ENCODE measurements at regions not wholly inside any gene's neighbourhood (a gene's known extent, or its start where the extent isn't known, plus 50 kb on each side); places are given as distances from the start of the nearest gene placed in this dataset.
"Not testable (repeated sequence)": the region's sequence is repeated elsewhere in the genome, so short reads cannot be mapped to it uniquely, and the experiment has no call there.

DNA sequence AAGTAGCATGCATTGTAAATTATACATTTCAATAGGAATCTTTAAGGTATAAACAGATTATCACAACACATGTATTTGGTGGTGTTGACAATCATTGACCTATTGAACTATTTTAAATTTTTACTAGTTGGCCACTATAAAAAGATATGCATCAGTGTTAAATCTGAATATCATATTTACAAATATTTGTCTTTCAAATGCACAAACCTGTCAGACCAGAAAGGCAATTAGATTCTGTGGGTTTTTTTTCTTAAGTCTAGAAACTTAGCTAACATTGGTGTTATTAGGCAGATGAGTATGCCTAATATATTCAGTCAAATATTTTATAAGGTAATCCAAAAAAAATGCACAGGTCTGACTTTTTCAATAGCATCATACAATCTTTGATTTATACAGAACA is 241.4 kb upstream of the DGKB start:
- no peak for DNase-seq (ENCODE audit: low read depth)

- no peak for DNase-seq (ENCODE audit: low read depth)
These were observed 240.6 kb upstream of the DGKB start for GRCh38 chr7:15143121-15143520.

DNA sequence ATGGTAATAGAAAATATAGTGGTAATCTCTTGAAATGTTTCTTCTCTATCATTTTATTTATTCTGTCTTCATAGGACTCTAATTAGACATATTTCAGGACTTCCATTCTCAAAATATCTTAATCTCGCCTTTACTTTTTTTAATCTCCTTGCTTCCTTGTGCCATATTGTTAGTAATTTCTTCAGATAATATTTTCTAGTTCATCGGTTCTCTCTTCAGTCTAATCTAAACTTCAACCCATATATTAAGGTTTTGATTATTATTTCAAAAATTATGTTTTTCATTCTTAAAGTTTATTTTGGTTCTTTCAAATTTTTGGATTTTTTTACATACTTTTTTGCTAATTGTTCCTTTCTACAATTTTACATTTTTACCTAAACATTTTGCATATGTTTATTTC is 237.9 kb upstream of the DGKB start:
- DNase-seq (ENCODE audit: low read depth), result no peak

DNA sequence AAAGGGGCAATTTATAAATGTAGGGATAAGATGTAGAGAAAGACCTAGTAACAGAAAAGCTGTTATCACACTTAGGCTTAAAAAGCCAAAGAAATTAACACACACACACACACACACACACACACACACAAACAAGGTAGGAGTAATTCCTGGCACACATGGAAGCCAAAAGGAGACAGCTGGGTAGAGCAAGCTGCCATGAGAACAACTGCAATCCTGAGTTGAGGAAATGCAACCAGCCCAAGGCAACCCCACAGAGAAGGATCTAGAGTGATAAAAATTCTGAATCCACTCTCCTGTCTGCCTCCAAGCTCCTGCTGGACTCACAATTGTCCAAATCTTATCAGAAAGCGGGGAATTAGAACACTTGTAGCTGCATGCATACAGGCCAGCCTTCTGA is 229.1 kb upstream of the DGKB start:
- peak; percentile 36 for DNase-seq (ENCODE audit: low read depth)

- DNase-seq (ENCODE audit: low read depth), result no peak
These were observed 228.4 kb upstream of the DGKB start for GRCh38 chr7:15130666-15131541.

DNA sequence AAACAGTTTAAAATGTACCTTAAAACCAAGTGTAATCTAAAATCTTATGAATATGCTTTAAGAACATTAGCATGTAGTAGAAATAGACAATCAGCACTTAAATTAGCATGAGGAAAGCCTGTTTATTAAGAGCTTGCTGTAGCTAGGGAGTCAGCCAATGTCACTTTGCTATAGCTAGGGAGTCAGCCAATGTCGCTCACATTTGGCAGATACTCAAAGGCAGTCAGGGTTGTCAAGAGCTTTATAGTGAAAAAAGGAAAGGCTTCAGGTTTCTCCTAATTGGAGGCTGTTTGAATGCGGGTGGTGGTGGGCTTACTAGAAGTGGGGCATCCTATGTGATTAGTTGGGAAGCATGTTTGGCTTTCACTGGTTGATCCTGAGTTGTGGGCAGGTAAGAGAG is 226.2 kb upstream of the DGKB start:
- no peak for DNase-seq (ENCODE audit: low read depth)

- not testable (repeated sequence) for DNase-seq (ENCODE audit: low read depth)
These were observed 224.1 kb upstream of the DGKB start for GRCh38 chr7:15126653-15127052.

GRCh38 chr7:15123901-15124300 is 221.3 kb upstream of the DGKB start:
- no peak for DNase-seq (ENCODE audit: low read depth)

- no peak for DNase-seq (ENCODE audit: low read depth)
These were observed 211.2 kb upstream of the DGKB start for GRCh38 chr7:15113752-15114151.

GRCh38 chr7:15105711-15106110 is 203.2 kb upstream of the DGKB start:
- DNase-seq (ENCODE audit: low read depth), result no peak

- DNase-seq (ENCODE audit: low read depth), result no peak
These were observed 202.0 kb upstream of the DGKB start for GRCh38 chr7:15104411-15105092.

GRCh38 chr7:15099074-15099473 is 196.5 kb upstream of the DGKB start:
- DNase-seq (ENCODE audit: low read depth), result no peak

GRCh38 chr7:15096853-15097252 is 194.3 kb upstream of the DGKB start:
- DNase-seq (ENCODE audit: low read depth), result no peak

- no peak for DNase-seq (ENCODE audit: low read depth)
These were observed 192.4 kb upstream of the DGKB start for GRCh38 chr7:15094989-15095388.

DNA sequence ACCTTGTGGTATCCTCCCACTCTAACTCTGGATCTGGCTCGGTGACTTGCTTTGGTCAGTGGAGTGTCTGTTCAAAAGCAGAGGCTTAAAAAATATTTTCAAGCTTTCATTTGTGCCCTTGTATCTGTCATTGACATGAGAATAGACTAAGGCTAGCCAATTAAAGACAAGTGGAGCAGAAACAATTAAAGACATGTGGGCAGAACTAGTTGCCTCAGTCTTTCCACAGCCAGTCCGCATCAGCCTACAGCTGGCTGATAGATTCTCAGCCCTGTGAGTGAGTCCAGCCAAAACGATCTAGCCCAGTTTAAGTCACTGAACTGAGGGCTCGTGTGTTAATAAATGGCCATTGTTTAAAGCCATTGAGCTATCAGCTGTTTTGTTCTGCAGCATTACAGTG is 185.2 kb upstream of the DGKB start:
- DNase-seq (ENCODE audit: low read depth), result no peak

DNA sequence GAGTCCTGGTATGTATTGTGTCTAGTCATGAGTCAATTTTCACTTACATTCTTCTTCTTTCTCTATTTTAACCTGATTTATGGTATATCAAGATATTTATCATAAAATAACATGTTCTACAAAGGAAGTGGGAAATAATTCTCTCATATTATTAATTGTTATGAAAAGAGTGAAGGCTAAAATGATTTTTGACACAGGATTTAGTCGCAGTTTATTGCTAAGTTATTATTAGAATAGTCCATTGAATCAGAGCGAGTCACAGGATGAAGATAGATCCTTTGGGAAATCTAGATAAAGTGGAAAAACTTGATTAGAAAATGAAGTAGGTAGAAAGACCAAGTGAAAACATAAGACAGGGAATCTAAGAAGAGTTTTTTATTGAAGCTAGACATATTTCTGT is 184.3 kb upstream of the DGKB start:
- no peak for DNase-seq (ENCODE audit: low read depth)

GRCh38 chr7:15086131-15086611 is 183.6 kb upstream of the DGKB start:
- DNase-seq (ENCODE audit: low read depth), result no peak

DNA sequence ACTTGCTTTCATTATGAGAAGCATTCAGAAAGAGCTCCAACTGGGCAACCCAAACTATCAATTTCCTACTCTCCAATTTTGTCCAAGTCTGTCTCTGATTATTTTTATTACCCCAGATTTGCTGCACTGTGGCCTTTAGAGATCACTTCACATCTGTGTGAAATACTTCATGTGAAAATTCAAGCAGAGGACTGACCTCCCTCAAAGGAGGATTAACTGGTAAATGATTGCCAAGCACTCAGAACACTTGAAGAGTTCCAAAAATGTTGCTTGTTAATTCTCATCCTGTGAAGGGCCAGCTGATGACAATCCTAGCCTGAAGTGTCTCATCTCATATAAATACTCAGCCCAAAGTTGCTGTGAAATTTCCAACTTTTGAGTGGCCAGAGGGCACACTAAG is 182.8 kb upstream of the DGKB start:
- DNase-seq (ENCODE audit: low read depth), result no peak

DNA sequence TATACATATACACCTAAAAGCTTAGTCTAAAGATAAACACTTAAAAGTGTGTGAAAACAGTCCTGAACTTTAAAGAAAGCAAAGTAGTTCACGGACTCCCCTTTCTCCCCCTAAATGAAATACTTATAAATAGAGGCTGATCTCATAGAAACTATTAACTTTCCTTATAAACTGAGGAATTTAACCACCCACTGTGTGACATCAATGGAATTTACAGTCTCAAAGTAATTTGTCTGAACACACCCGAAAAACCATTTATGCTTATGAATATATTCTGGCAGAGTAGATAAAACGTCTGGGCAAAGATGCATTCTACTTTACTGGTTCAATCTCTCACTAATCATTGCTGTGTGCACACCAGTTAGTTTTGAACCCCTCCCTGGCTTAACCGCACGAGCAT is 181.8 kb upstream of the DGKB start:
- DNase-seq (ENCODE audit: low read depth), result no peak

GRCh38 chr7:15081891-15082290 is 179.3 kb upstream of the DGKB start:
- DNase-seq (ENCODE audit: low read depth), result no peak

DNA sequence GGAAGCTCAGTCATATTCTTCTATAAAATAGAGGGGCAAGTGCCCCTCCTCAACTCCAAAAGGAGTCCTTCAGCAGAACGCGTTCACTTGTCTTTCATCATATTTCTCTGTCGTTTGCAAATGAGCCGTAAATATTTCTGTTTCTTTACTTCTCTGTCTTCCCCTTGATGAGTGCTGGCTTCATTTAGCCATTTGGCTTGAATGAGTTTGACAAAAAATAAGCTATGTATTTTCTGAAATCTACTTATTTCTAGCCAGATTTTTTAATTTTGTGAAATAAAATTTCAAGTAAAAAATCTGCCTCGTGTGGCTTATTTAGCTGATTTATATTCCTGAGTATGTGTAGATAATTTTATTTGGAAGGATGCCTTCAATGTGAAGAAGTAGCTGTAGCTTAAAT is 170.8 kb upstream of the DGKB start:
- no peak for DNase-seq (ENCODE audit: low read depth)

DNA sequence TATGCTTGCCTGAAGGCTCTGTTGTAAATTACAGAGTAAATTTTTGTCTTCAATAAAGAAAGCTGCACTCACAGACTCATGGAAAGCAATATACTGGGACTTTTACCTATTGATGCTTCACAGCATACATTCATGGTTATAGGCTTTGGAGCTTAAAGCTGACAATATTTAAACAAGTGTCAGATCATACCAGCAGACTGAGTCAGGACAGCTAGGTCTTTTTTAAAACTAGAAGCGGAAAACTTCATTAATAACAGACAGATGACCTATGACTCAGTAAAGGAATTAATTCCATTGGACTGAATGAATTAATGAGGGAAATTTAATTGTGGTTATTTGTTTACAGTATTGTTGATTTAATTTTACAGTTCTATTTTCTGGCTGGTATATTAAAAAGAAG is 165.8 kb upstream of the DGKB start:
- DNase-seq (ENCODE audit: low read depth), result no peak

DNA sequence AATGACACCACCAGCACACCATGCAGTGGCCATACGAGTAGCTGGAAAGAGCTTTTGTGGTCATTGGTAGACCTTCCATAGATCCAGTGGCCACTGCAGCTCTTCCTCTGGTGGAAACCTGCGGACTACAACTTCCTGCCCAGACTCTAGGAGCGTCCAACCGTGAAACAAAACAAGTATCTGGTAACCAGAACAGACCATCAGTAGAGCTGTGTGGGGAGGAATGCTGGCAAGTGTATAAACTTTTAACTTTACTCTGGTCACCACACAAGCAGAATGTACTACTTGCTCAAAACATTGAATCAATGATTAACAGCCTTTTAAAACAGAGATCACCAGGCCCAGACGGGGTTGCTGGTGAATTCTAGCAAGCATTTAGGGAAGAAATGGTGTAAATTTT is 154.7 kb upstream of the DGKB start:
- no peak for DNase-seq (ENCODE audit: low read depth)

All from myocyte (in vitro differentiated cells).